NCI-H2029 treated with DMSO at 0.1 percent for 48 hours (cell line): ENCODE measurements at regions not wholly inside any gene's neighbourhood (a gene's known extent, or its start where the extent isn't known, plus 50 kb on each side); places are given as distances from the start of the nearest gene placed in this dataset.

ENCODE experiments used
- DNase-seq: peaks from one replicate; lab custom pipeline; 2025; lab: John Stamatoyannopoulos, UW

GRCh38 chr2:128980475-128980874 is 661.8 kb upstream of the HS6ST1 start:
- no peak for DNase-seq

GRCh38 chr2:128981353-128981752 is 662.7 kb upstream of the HS6ST1 start:
- no peak for DNase-seq

- DNase-seq: no peak
Measured at GRCh38 chr2:128982001-128982400, 663.3 kb upstream of the HS6ST1 start.

GRCh38 chr2:128982670-128983069 is 664.0 kb upstream of the HS6ST1 start:
- DNase-seq: no peak

- DNase-seq: no peak
Measured at GRCh38 chr2:128983094-128983493, 664.4 kb upstream of the HS6ST1 start.

- DNase-seq: no peak
Measured at GRCh38 chr2:128984081-128984480, 665.4 kb upstream of the HS6ST1 start.

- no peak for DNase-seq
Measured at GRCh38 chr2:128984855-128985254, 666.2 kb upstream of the HS6ST1 start.

- DNase-seq: no peak
Measured at GRCh38 chr2:128986026-128986715, 667.5 kb upstream of the HS6ST1 start.

- DNase-seq: no peak
Measured at GRCh38 chr2:128986867-128987268, 668.2 kb upstream of the HS6ST1 start.

GRCh38 chr2:128988326-128988725 is 669.7 kb upstream of the HS6ST1 start:
- DNase-seq: no peak

- DNase-seq: no peak
Measured at GRCh38 chr2:128988967-128989366, 670.3 kb upstream of the HS6ST1 start.

GRCh38 chr2:128995086-128995485 is 676.4 kb upstream of the HS6ST1 start:
- no peak for DNase-seq

- DNase-seq: no peak
Measured at GRCh38 chr2:128996078-128996477, 677.4 kb upstream of the HS6ST1 start.

- no peak for DNase-seq
Measured at GRCh38 chr2:128997166-128997866, 678.6 kb upstream of the HS6ST1 start.

- DNase-seq: no peak
Measured at GRCh38 chr2:129001926-129002325, 683.3 kb upstream of the HS6ST1 start.

- no peak for DNase-seq
Measured at GRCh38 chr2:129002751-129003150, 684.1 kb upstream of the HS6ST1 start.

- peak; percentile 78 for DNase-seq
Measured at GRCh38 chr2:129004485-129004884, 685.8 kb upstream of the HS6ST1 start.

GRCh38 chr2:129004940-129005490 is 686.3 kb upstream of the HS6ST1 start:
- DNase-seq: no peak

- DNase-seq: no peak
Measured at GRCh38 chr2:129006135-129006886, 687.6 kb upstream of the HS6ST1 start.

GRCh38 chr2:129006901-129007300 is 688.2 kb upstream of the HS6ST1 start:
- no peak for DNase-seq

GRCh38 chr2:129008055-129008880 is 689.6 kb upstream of the HS6ST1 start:
- no peak for DNase-seq
